ENCODE measurements at regions not wholly inside any gene's neighbourhood (a gene's known extent, or its start where the extent isn't known, plus 50 kb on each side); places are given as distances from the start of the nearest gene placed in this dataset.
"Not testable (repeated sequence)": the region's sequence is repeated elsewhere in the genome, so short reads cannot be mapped to it uniquely, and the experiment has no call there.

- DNase-seq: not testable (repeated sequence)
Observed at GRCh38 chr7:121497545-121497944, 101.4 kb upstream of the FAM3C start.

GRCh38 chr7:121494516-121494915 is 98.4 kb upstream of the FAM3C start:
- DNase-seq: no peak

- no peak for DNase-seq
Observed at GRCh38 chr7:121493553-121493952, 97.4 kb upstream of the FAM3C start.

- DNase-seq: no peak
Observed at GRCh38 chr7:121490309-121490708, 94.2 kb upstream of the FAM3C start.

GRCh38 chr7:121489440-121489839 is 93.3 kb upstream of the FAM3C start:
- DNase-seq: no peak

GRCh38 chr7:121488111-121488650 is 92.1 kb upstream of the FAM3C start:
- DNase-seq: no peak

- DNase-seq: no peak
Observed at GRCh38 chr7:121486590-121486989, 90.5 kb upstream of the FAM3C start.

GRCh38 chr7:121485467-121486243 is 89.5 kb upstream of the FAM3C start:
- no peak for DNase-seq

- no peak for DNase-seq
Observed at GRCh38 chr7:121484089-121484763, 88.1 kb upstream of the FAM3C start.

- DNase-seq: no peak
Observed at GRCh38 chr7:121480566-121481335, 84.6 kb upstream of the FAM3C start.

- no peak for DNase-seq
Observed at GRCh38 chr7:121480058-121480457, 84.0 kb upstream of the FAM3C start.

GRCh38 chr7:121479466-121479865 is 83.4 kb upstream of the FAM3C start:
- no peak for DNase-seq

- no peak for DNase-seq
Observed at GRCh38 chr7:121475806-121476205, 79.7 kb upstream of the FAM3C start.

- DNase-seq: no peak
Observed at GRCh38 chr7:121474301-121474673, 78.2 kb upstream of the FAM3C start.

- DNase-seq: no peak
Observed at GRCh38 chr7:121473645-121474300, 77.7 kb upstream of the FAM3C start.

- DNase-seq: no peak
Observed at GRCh38 chr7:121466455-121466854, 70.3 kb upstream of the FAM3C start.

GRCh38 chr7:121459148-121459547 is 63.0 kb upstream of the FAM3C start:
- DNase-seq: no peak

GRCh38 chr7:121456785-121457359 is 60.8 kb upstream of the FAM3C start:
- no peak for DNase-seq

- DNase-seq: no peak
Observed at GRCh38 chr7:121456015-121456414, 59.9 kb upstream of the FAM3C start.

GRCh38 chr7:121452389-121452788 is 56.3 kb upstream of the FAM3C start:
- no peak for DNase-seq

- DNase-seq: no peak
Observed at GRCh38 chr7:121451367-121452094, 55.4 kb upstream of the FAM3C start.
